ENCODE measurements at regions not wholly inside any gene's neighbourhood (a gene's known extent, or its start where the extent isn't known, plus 50 kb on each side); places are given as distances from the start of the nearest gene placed in this dataset.

- H3K4me3 Mint-ChIP-seq (ENCODE audit: unreplicated experiment) = no peak overlapping the region
- H3K36me3 Mint-ChIP-seq (ENCODE audit: low read depth, unreplicated experiment) = no peaks in the 10 kb centered on the region
- FAIRE-seq = no peak
- Histone ChIP-seq H3K4me1 (ENCODE audit: insufficient read depth, low read length) (no peaks in the 10 kb centered on the region), H3K79me2 (ENCODE audit: insufficient read depth, low read length) (no peaks in the 10 kb centered on the region), H4K20me1 (ENCODE audit: insufficient read depth, low read length) (no peaks in the 10 kb centered on the region), H3K4me2 (ENCODE audit: low read length) (no peak overlapping the region), H3K36me3 (ENCODE audit: insufficient read depth, low read length) (no peaks in the 10 kb centered on the region), H2AFZ (ENCODE audit: low read depth, low read length) (no peak overlapping the region), H3K4me3 (ENCODE audit: insufficient read depth, low read depth, low read length) (no peak overlapping the region), H3K27ac (ENCODE audit: low read depth, low read length) (no peak overlapping the region), H3K9me3 (ENCODE audit: insufficient read depth, low read depth, low read length) (no peaks in the 10 kb centered on the region), H3K27me3 (ENCODE audit: insufficient read depth, low read length) (no peaks in the 10 kb centered on the region), H3K9ac (ENCODE audit: low read length) (no peak overlapping the region)
- no peak for TF ChIP-seq EZH2 (IDR thresholded peaks at IDR 0.05; ENCODE audit: insufficient read depth, low read length)
- no peak for TF ChIP-seq CTCF (IDR thresholded peaks at IDR 0.05; ENCODE audit: insufficient read depth, low read depth, low read length)
- no peaks in the 10 kb centered on the region for H3K4me1 Mint-ChIP-seq (ENCODE audit: low read depth, unreplicated experiment)
- H3K27ac Mint-ChIP-seq (ENCODE audit: unreplicated experiment) = no peak overlapping the region
- no peaks in the 10 kb centered on the region for H3K27me3 Mint-ChIP-seq (ENCODE audit: low read depth, unreplicated experiment)
- DNase-seq (ENCODE audit: low read depth) = no peak
- no peaks in the 10 kb centered on the region for H3K9me3 Mint-ChIP-seq (ENCODE audit: unreplicated experiment)
Observed at GRCh38 chr10:83632701-83633100, 506.6 kb upstream of the GHITM start.

GRCh38 chr10:83633547-83633946 lies 505.8 kb upstream of the GHITM start:
- no peaks in the 10 kb centered on the region for H3K9me3 ChIP-seq (ENCODE audit: insufficient read depth, low read depth, low read length)
- H3K4me1 ChIP-seq (ENCODE audit: insufficient read depth, low read length) = no peaks in the 10 kb centered on the region
- no peak overlapping the region for H3K9ac ChIP-seq (ENCODE audit: low read length)
- TF ChIP-seq CTCF (IDR thresholded peaks at IDR 0.05; ENCODE audit: insufficient read depth, low read depth, low read length) = no peak
- no peak for TF ChIP-seq EZH2 (IDR thresholded peaks at IDR 0.05; ENCODE audit: insufficient read depth, low read length)
- H4K20me1 ChIP-seq (ENCODE audit: insufficient read depth, low read length) = no peaks in the 10 kb centered on the region
- Mint-ChIP-seq H3K36me3 (ENCODE audit: low read depth, unreplicated experiment) (no peaks in the 10 kb centered on the region), H3K4me1 (ENCODE audit: low read depth, unreplicated experiment) (no peaks in the 10 kb centered on the region), H3K4me3 (ENCODE audit: unreplicated experiment) (no peak overlapping the region), H3K27me3 (ENCODE audit: low read depth, unreplicated experiment) (no peaks in the 10 kb centered on the region), H3K9me3 (ENCODE audit: unreplicated experiment) (no peaks in the 10 kb centered on the region), H3K27ac (ENCODE audit: unreplicated experiment) (no peak overlapping the region)
- H3K4me3 ChIP-seq (ENCODE audit: insufficient read depth, low read depth, low read length) = no peak overlapping the region
- no peaks in the 10 kb centered on the region for H3K79me2 ChIP-seq (ENCODE audit: insufficient read depth, low read length)
- FAIRE-seq (no peak), DNase-seq (ENCODE audit: low read depth) (no peak)
- no peak overlapping the region for H2AFZ ChIP-seq (ENCODE audit: low read depth, low read length)
- no peak overlapping the region for H3K27ac ChIP-seq (ENCODE audit: low read depth, low read length)
- no peak overlapping the region for H3K4me2 ChIP-seq (ENCODE audit: low read length)
- no peaks in the 10 kb centered on the region for H3K36me3 ChIP-seq (ENCODE audit: insufficient read depth, low read length)
- H3K27me3 ChIP-seq (ENCODE audit: insufficient read depth, low read length) = no peaks in the 10 kb centered on the region

GRCh38 chr10:83636826-83637225 lies 502.5 kb upstream of the GHITM start:
- no peaks in the 10 kb centered on the region for H3K79me2 ChIP-seq (ENCODE audit: insufficient read depth, low read length)
- Mint-ChIP-seq H3K4me3 (ENCODE audit: unreplicated experiment) (no peak overlapping the region), H3K36me3 (ENCODE audit: low read depth, unreplicated experiment) (no peaks in the 10 kb centered on the region), H3K27me3 (ENCODE audit: low read depth, unreplicated experiment) (no peaks in the 10 kb centered on the region), H3K4me1 (ENCODE audit: low read depth, unreplicated experiment) (no peaks in the 10 kb centered on the region), H3K9me3 (ENCODE audit: unreplicated experiment) (no peaks in the 10 kb centered on the region), H3K27ac (ENCODE audit: unreplicated experiment) (no peak overlapping the region)
- H3K36me3 ChIP-seq (ENCODE audit: insufficient read depth, low read length) = no peaks in the 10 kb centered on the region
- H3K9me3 ChIP-seq (ENCODE audit: insufficient read depth, low read depth, low read length) = no peaks in the 10 kb centered on the region
- no peak overlapping the region for H2AFZ ChIP-seq (ENCODE audit: low read depth, low read length)
- no peak overlapping the region for H3K27ac ChIP-seq (ENCODE audit: low read depth, low read length)
- no peaks in the 10 kb centered on the region for H3K4me1 ChIP-seq (ENCODE audit: insufficient read depth, low read length)
- FAIRE-seq (no peak), DNase-seq (ENCODE audit: low read depth) (no peak)
- no peak overlapping the region for H3K4me3 ChIP-seq (ENCODE audit: insufficient read depth, low read depth, low read length)
- H3K9ac ChIP-seq (ENCODE audit: low read length) = no peak overlapping the region
- no peak overlapping the region for H3K4me2 ChIP-seq (ENCODE audit: low read length)
- no peaks in the 10 kb centered on the region for H4K20me1 ChIP-seq (ENCODE audit: insufficient read depth, low read length)
- no peaks in the 10 kb centered on the region for H3K27me3 ChIP-seq (ENCODE audit: insufficient read depth, low read length)
- no peak for TF ChIP-seq CTCF (IDR thresholded peaks at IDR 0.05; ENCODE audit: insufficient read depth, low read depth, low read length)
